SK-N-SH (cell line): ENCODE measurements at regions not wholly inside any gene's neighbourhood (a gene's known extent, or its start where the extent isn't known, plus 50 kb on each side); places are given as distances from the start of the nearest gene placed in this dataset.

Experiments used
- CTCF ChIA-PET: fragments of 300-600, 350-600 bp; formaldehyde crosslinking; extraction: SDS; loops from one replicate; lab custom pipeline; 2021; lab: Yijun Ruan, JAX
- POLR2A ChIA-PET: fragments of 350-600 bp; sonication (Branson Sonifier 250); formaldehyde crosslinking; extraction: SDS; loops from one replicate; lab custom pipeline; 2020; ENCODE audit warnings: antibody characterized with exemption, inconsistent platforms; lab: Yijun Ruan, JAX
- DNase-seq: peaks from one replicate; pipeline ENCODE4 v3.0.0; 2012
- H2AFZ ChIP-seq: fragments of 200-600 bp; sonication (generic); 2 replicates; pipeline ENCODE4 v1.8.1; 2016; ENCODE audit warnings: antibody characterized with exemption, mild to moderate bottlenecking, low read depth
- H3F3A ChIP-seq: fragments of 200-600 bp; sonication (generic); replicated peaks from 2 replicates; pipeline ENCODE3; 2016; ENCODE audit warnings: antibody characterized with exemption, mild to moderate bottlenecking; ENCODE audit not compliant: insufficient read depth
- H3K27ac ChIP-seq, 2 experiments: fragments of 200-500 bp in 1 of 2; fragments of 200-600 bp in 1 of 2; sonication (Bioruptor generic) in 1 of 2; sonication (generic), shearing (Covaris generic) in 1 of 2; 2 replicates each; pipeline versions ENCODE4 v1.5.1 to v1.6.1; 2014 to 2016; ENCODE audit warnings: low read depth in 2 of 2, inconsistent platforms in 1 of 2, low read length in 1 of 2, mild to moderate bottlenecking in 1 of 2, mixed read lengths in 1 of 2
- H3K27me3 ChIP-seq: fragments of 200-600 bp; sonication (generic), shearing (Covaris generic); 2 replicates; pipeline ENCODE4 v1.6.1; 2016; ENCODE audit warnings: mixed run types; ENCODE audit not compliant: insufficient read depth
- H3K36me3 ChIP-seq, 2 experiments: fragments of 200-500 bp in 1 of 2; fragments of 200-600 bp in 1 of 2; sonication (Bioruptor generic) in 1 of 2; sonication (generic) in 1 of 2; replicated peaks in 1 of 2; 2 replicates each; pipeline versions ENCODE3 to v1.5.1; 2014 to 2016; ENCODE audit warnings: low read length in 1 of 2, mild to moderate bottlenecking in 1 of 2; ENCODE audit not compliant: insufficient read depth in 2 of 2, control insufficient read depth in 1 of 2
- H3K4me1 ChIP-seq, 2 experiments: fragments of 200-500 bp in 1 of 2; fragments of 200-600 bp in 1 of 2; sonication (Bioruptor generic) in 1 of 2; sonication (generic), shearing (Covaris generic) in 1 of 2; 2 replicates each; pipeline versions ENCODE4 v1.5.1 to v1.6.1; 2014 to 2016; ENCODE audit warnings: low read depth in 1 of 2, low read length in 1 of 2, mixed run types in 1 of 2; ENCODE audit not compliant: insufficient read depth in 2 of 2, control insufficient read depth in 1 of 2
- H3K4me2 ChIP-seq: fragments of 200-600 bp; sonication (generic), shearing (Covaris generic); 2 replicates; pipeline ENCODE4 v1.6.1; 2017; ENCODE audit warnings: mixed run types
- H3K4me3 ChIP-seq, 2 experiments: fragments of 200-500 bp in 1 of 2; fragments of 200-600 bp in 1 of 2; sonication (Bioruptor generic) in 1 of 2; sonication (generic), shearing (Covaris generic) in 1 of 2; 2 replicates each; pipeline versions ENCODE4 v1.5.1 to v1.8.1; 2014 to 2016; ENCODE audit warnings: low read depth in 2 of 2, inconsistent platforms in 1 of 2, low read length in 1 of 2, mild to moderate bottlenecking in 1 of 2, mixed read lengths in 1 of 2, moderate library complexity in 1 of 2
- H3K79me2 ChIP-seq: fragments of 200-600 bp; sonication (generic); 2 replicates; pipeline ENCODE4 v1.8.1; 2017; ENCODE audit warnings: mild to moderate bottlenecking; ENCODE audit not compliant: insufficient read depth
- H3K9ac ChIP-seq: fragments of 200-600 bp; sonication (generic); 2 replicates; pipeline ENCODE4 v1.6.1; 2017; ENCODE audit warnings: mixed run types
- H3K9me2 ChIP-seq: fragments of 200-600 bp; sonication (generic); 2 replicates; pipeline ENCODE4 v1.6.1; 2017; ENCODE audit warnings: mixed run types
- H3K9me3 ChIP-seq: fragments of 200-600 bp; sonication (generic); 2 replicates; pipeline ENCODE4 v1.6.1; 2017; ENCODE audit warnings: mixed run types, mild to moderate bottlenecking, moderate library complexity
- H4K20me1 ChIP-seq: fragments of 200-600 bp; sonication (generic); 2 replicates; pipeline ENCODE4 v1.6.1; 2017; ENCODE audit warnings: mild to moderate bottlenecking, mixed run types; ENCODE audit not compliant: insufficient read depth
- CTCF ChIP-seq: fragments of 200-600 bp; sonication (generic); IDR thresholded peaks from 2 replicates; pipeline ENCODE4 v1.6.1; 2017; ENCODE audit warnings: antibody characterized with exemption, mild to moderate bottlenecking, moderate library complexity
- ELF1 ChIP-seq: IDR thresholded peaks from 2 replicates; pipeline ENCODE4 v1.4.0; 2012
- EZH2phosphoT487 ChIP-seq: fragments of 200-600 bp; sonication (generic); IDR thresholded peaks from 2 replicates; pipeline ENCODE4 v1.6.1; 2017; ENCODE audit warnings: low read depth, mixed run types, mild to moderate bottlenecking, antibody characterized with exemption, moderate library complexity, borderline replicate concordance
- FOSL2 ChIP-seq: IDR thresholded peaks from 2 replicates; pipeline ENCODE4 v1.4.0; 2012; ENCODE audit warnings: low read depth, mild to moderate bottlenecking, moderate library complexity, borderline replicate concordance
- FOXJ3 ChIP-seq: sonication (generic); formaldehyde crosslinking; IDR thresholded peaks from 2 replicates; pipeline ENCODE4 v1.5.1; 2020; ENCODE audit warnings: mild to moderate bottlenecking, missing genetic modification reagents
- GATA2 ChIP-seq: sonication (generic); formaldehyde crosslinking; IDR thresholded peaks from 2 replicates; pipeline ENCODE4 v1.5.0; 2020; ENCODE audit warnings: mild to moderate bottlenecking, missing genetic modification reagents
- JUND ChIP-seq: IDR thresholded peaks from 2 replicates; pipeline ENCODE4 v1.4.0; 2012
- MAX ChIP-seq: IDR thresholded peaks from 2 replicates; pipeline ENCODE4 v1.4.0; 2012; ENCODE audit warnings: low read depth
- NRF1 ChIP-seq: IDR thresholded peaks from 2 replicates; pipeline ENCODE4 v1.6.1; 2012; ENCODE audit warnings: low read depth, mild to moderate bottlenecking, low read length
- RAD21 ChIP-seq: IDR thresholded peaks from 2 replicates; pipeline ENCODE4 v1.6.1; 2012; ENCODE audit warnings: mild to moderate bottlenecking, low read length
- REST ChIP-seq: IDR thresholded peaks from 2 replicates; pipeline ENCODE4 v1.6.1; 2012; ENCODE audit warnings: mild to moderate bottlenecking, low read depth, low read length, moderate library complexity
- RFX5 ChIP-seq: IDR thresholded peaks from 2 replicates; pipeline ENCODE4 v1.6.1; 2012; ENCODE audit warnings: mild to moderate bottlenecking, improper control_type of control experiment, low read length
- RXRA ChIP-seq: IDR thresholded peaks from 2 replicates; pipeline ENCODE4 v1.4.0; 2012; ENCODE audit warnings: low read depth, mild to moderate bottlenecking, borderline replicate concordance
- SIN3A ChIP-seq: IDR thresholded peaks from 2 replicates; pipeline ENCODE4 v1.6.1; 2012; ENCODE audit warnings: low read depth, mild to moderate bottlenecking, low read length, moderate library complexity, borderline replicate concordance
- SMC3 ChIP-seq: IDR thresholded peaks from 2 replicates; pipeline ENCODE4 v1.6.1; 2012; ENCODE audit warnings: low read depth, low read length, improper control_type of control experiment
- TAF1 ChIP-seq: IDR thresholded peaks from 2 replicates; pipeline ENCODE4 v1.6.1; 2012; ENCODE audit warnings: low read depth, mild to moderate bottlenecking, low read length, moderate library complexity, borderline replicate concordance
- TCF12 ChIP-seq: IDR thresholded peaks from 2 replicates; pipeline ENCODE4 v1.4.0; 2012
- YY1 ChIP-seq: IDR thresholded peaks from 2 replicates; pipeline ENCODE4 v1.4.0; 2012; ENCODE audit warnings: low read depth, mild to moderate bottlenecking
- ZBTB33 ChIP-seq: IDR thresholded peaks from 2 replicates; pipeline ENCODE4 v1.4.0; 2012; ENCODE audit warnings: low read depth, borderline replicate concordance
- WGBS: methylation state at CpG from one replicate; pipeline ENCODE4 v1.1.6; 2017; ENCODE audit warnings: low lambda C conversion rate; 5-methylcytosine and 5-hydroxymethylcytosine counted together

DNA sequence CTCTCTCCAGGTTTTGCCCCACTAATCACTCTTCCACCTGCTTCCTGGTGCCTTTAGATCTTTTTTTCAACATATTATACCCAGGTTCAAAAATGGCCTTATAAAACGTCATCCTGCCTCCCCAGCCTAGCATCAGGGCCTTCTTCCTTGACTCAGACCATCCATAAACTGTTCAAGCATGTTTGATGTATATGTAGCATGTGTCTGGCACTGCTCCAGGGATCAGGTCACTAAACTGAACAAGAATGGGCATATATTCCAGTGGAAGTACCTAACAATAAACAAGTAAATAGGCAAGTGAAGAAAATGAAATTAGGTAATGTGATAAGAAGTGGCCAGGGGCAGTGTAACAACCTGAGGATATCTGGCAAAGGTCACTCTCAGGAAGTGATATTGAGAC is 141.2 kb downstream of the TRIB2 start:
- Histone ChIP-seq H3K36me3 (no peaks in the 10 kb centered on the region), H3K9me3 (peaks cover 5% of the 10 kb centered on the region; the same call in 1 of the 2 replicates), H4K20me1 (no peaks in the 10 kb centered on the region), H3K4me1 (peaks cover 0 to 19% of the 10 kb centered on the region in 2 experiments; a peak in 3 of 4 replicates), H3K79me2 (no peaks in the 10 kb centered on the region), H3F3A (peaks cover 21% of the 10 kb centered on the region), H3K27ac (peak overlapping the region; percentile 80 to 87; a peak in 3 of 4 replicates), H3K9ac (no peak overlapping the region), H2AFZ (no peak overlapping the region), H3K4me3 (no peak overlapping the region), H3K4me2 (peak overlapping the region; percentile 32; the same call in 1 of the 2 replicates), H3K27me3 (no peaks in the 10 kb centered on the region), H3K9me2 (no peaks in the 10 kb centered on the region)
- CTCF ChIA-PET: no interaction called here
- POLR2A ChIA-PET: no interaction called here
- TF ChIP-seq CTCF (no peak), JUND (no peak), ELF1 (no peak), REST (no peak), NRF1 (no peak), TAF1 (no peak), SIN3A (no peak), FOSL2 (no peak), YY1 (no peak), EZH2phosphoT487 (no peak), FOXJ3 (CRISPR knock-in tag) (no peak), ZBTB33 (no peak), RAD21 (no peak), RXRA (no peak), GATA2 (no peak), TCF12 (no peak), RFX5 (no peak), MAX (no peak), SMC3 (no peak)
- DNase-seq: no peak
- WGBS: 73% methylated on average over 1 of the region's 1 CpG
